HK-2 (cell line): ENCODE measurements at regions not wholly inside any gene's neighbourhood (a gene's known extent, or its start where the extent isn't known, plus 50 kb on each side); places are given as distances from the start of the nearest gene placed in this dataset.

Experiments used
- DNase-seq: peaks from one replicate; pipeline ENCODE4 v3.0.0-alpha.2; 2018; ENCODE audit not compliant: unreplicated experiment

DNA sequence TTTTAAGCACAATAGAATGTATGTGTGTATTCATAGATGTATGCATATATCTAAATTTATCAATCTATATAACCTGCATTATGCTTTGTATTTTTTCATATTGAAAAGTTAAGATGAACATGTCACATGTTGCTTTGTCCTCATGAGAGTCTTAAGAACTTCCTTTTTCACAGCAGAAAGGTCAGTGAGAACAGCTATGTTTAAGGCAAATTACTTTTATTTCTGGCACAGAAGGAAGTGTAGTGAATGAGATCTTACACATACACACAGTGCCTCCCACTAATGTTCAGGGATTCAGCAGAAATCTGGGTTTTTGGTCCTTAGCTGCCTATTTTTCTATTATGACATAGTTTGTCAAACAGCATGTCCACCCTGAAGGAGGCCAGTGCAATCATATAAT, 134.8 kb downstream of the TMEM26 start:
- no peak for DNase-seq

DNA sequence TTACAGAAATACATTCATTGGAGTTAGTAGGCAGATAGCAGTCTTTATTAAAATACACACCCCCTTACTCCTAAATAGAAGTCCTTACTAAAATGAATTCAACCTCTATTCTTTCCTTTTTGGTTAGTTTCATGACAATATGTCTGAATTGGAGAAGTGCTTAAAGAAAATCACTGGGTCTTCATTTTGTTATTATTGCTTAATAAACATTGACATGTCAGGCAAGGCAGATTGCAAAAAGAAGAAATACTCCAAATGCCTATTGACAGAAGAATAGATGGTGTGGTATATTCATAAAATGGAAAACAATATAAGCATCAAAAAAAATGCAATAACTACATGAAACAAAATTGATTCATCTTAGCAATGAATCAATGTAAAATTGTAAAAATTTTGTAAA, 135.5 kb downstream of the TMEM26 start:
- no peak for DNase-seq

DNA sequence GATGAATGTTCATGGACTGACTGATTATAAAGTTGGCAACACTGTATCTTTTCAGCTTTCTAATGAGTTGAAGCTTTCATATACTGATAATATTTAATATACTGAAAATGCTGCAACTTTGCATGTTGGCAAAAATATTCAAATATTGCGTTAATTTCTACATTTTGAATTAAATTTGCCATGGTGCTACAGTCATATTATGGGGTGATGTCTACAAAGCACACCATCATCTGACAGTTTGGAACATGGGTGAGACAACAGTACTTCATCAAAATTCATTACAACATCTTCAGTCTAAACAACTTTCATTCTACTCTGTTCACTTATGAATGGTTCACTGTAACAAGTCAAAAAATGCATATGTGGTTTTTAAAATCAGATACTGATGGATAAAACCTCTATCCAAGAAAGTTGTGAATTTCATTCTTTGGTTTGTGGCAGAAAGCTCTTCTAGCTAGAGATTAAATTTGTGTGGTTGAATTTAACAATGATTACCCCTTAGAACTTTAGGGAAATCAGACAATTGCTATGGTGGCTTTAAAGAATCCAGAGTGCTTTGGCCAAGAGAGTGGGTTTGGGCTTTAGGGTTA, 136.4 kb downstream of the TMEM26 start:
- DNase-seq: no peak

DNA sequence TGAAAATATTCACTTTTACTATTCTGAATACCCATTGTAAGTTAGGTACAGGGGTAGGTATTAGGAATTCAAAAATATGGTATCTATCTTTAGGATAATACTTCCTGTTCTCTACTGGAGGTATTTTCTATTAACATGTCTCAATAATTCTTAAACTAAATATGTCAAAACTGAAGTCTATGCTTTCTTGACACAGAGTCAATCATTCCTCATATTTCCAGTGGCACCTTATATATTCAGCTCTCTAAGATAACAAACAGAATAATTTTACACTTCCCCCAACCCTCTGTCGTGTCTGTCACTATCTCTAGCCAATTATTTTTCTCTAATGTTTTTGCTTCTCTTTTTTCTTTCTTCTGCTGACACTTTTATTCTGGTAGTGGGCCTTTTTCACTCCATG, 138.9 kb downstream of the TMEM26 start:
- DNase-seq: no peak

DNA sequence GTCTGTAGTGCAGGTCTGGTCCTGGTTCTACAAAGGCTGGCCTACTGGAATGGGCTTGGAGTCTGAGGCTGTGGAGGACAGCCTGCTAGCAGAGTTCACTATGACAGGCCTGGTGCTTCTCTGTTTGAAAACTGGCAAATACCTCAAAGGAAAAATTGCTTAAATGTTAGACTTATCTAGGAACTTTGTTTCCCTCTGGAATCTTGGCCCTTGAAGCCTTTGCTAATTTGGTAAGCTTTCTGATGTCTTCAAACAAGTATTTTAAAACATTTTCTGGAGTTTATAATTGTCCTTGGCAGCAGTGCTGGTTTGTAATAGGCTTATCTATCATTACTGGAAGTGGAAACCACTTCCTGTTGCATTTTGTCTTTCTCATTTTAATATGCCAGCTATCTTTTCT, 139.7 kb downstream of the TMEM26 start:
- DNase-seq: no peak

DNA sequence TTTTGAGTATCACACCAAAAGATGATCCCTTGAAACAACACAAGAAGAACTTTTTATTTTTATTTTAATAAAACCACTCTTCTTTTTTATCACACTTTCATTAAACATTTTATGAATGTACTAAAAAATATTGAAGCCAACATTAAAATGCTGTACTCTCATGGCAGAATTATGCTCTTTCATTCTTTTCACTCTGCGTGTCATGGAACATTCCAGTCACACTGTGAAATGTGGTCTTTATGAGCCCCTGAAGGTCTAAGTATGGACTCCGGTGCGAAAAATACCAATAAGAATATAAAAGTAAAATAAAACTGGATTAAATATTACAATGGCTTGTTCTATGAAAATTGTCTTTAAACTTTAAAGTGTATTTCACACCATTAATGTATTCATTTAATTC, 148.4 kb downstream of the TMEM26 start:
- DNase-seq: no peak

DNA sequence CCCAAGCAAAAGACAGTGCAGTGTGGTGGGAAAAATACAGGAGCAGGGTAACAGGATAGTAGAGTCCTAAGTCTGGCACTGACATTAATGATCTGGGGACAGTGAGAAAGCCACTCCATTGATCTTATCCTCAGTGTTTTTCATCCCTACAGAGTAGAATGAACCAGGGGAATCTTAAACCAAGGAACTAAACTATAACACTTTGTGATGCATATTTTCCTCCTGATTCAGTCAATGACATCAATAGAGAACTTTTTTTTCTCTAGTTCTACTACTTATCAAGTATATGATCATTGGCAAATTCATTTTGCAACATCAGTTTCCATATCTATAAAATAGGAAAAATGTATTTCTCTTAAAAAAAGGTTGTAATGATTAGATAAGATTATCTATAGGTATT, 151.1 kb downstream of the TMEM26 start:
- DNase-seq: no peak

DNA sequence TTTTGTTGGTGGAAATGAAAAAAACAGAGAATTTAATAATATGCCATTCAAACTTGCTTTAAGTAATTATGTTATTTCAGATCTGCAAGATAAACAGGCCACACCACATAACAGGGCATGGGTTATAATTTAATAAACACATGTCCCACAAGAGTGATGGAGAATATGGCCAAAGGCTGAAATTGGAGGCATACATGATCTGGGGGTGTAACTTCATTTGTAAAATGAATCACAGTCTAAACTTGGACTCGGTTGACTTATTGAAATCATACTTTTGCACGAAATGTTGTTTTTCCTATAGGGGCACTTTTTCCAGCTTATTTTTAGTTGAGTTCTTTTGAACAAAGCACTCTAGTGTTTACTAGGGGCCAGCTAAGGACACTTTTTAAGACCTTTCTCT, 151.6 kb downstream of the TMEM26 start:
- DNase-seq: no peak

DNA sequence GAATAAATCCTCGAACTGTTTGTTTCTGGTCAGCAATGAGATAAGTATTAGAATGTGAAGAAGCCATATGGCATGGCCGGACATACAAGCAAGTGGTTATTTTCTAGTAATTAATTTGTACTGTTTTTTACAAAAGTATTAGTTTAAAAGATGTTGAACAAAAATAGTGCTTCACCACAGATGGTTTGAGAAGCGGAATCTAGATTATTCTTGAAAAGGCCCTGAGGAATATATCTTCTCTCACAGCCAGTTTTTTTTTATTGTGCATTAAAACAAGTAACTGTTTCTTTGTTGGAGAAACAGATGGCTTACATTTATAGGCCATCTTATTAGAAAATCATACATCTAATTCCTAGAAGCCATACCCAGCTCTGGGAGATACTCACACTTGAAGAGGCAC, 153.3 kb downstream of the TMEM26 start:
- DNase-seq: no peak

DNA sequence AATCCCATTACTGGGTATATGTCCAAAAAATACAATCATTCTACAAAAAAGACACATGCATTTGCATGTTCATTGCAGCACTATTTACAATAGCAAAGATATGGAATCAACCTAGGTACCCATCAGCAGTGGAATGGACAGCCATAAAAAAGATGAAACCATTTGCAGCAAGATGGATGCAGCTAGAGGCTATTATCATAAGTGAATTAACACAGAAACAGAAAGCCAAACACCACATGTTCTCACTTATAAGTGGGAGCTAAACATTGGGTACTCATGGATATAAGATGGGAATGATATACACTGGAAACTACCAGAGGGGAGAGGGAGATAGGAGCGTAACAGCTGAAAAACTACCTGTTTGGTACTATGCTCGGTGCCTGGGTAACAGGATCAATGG, 154.0 kb downstream of the TMEM26 start:
- no peak for DNase-seq

DNA sequence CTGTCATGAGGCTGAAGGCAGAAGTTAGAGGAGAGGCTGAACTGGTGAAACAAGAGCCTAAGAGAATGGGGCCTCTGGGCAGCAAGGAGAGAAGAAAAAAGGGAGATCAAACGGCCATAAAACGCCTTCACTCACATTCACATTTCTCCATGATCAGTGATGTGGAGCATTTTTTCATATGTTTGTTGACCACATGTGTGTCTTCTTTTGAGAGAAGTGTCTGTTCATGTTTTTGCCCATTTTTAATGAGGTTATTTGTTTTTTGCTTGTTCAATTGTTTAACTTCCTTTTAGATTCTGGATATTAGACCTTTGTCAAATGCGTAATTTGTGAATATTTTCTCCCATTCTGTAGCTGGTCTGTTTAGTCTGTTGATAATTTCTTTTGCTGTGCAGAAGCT, 155.0 kb downstream of the TMEM26 start:
- no peak for DNase-seq

DNA sequence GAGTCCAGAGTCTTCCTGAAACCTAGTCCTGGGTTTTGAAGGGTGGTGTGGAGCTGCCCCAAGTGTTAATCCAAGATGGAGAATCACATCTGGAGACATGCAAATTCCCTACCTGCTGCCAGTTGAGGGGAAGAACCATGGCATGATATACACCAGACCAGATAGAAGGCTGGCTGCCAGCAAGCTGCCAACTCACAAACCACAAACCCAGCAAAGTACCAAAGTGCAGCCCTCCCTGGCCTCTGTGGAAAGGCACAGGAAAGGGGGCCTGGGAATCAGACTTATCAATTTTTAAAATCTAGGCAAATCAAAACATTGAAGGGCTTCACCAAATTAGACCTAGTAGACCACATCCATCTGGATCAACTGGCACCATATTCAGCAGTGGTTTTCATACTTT, 157.0 kb downstream of the TMEM26 start:
- DNase-seq: no peak

DNA sequence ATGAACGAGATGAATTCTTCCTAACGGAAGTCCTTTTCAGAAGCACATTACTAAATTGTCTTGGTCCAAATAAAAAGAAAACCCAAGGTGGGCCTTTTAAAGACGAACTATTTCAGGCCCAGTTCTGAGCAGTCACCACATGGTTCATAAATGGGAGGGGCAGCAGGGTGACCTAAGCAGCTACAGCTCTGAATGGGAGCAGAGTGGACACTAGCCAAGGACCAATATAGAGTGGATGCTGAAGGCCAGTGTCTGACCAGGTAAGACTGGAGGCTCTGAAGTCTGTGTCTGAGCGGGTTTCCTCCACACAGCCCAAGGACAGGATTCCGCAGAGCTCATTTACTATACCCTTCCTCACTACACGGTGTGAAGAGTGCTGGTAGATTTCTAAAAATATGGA, 159.1 kb downstream of the TMEM26 start:
- DNase-seq: no peak

DNA sequence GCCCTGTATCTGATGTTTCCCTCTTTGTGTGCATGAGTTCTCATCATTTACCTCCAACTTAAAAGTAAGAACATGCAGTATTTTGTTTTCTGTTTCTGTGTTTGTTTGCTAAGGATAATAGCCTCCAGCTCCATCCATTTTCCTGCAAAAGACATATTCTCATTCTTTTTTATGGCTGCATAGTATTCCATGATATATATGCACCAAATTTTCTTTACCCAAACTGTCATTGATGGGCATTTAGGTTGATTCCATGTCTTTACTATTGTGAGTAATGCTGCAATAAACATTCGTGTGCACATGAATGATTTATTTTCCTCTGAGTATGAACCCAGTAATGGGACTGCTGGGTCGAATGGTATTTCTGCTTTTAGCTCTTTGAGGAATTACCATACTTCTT, 163.4 kb downstream of the TMEM26 start:
- DNase-seq: no peak

DNA sequence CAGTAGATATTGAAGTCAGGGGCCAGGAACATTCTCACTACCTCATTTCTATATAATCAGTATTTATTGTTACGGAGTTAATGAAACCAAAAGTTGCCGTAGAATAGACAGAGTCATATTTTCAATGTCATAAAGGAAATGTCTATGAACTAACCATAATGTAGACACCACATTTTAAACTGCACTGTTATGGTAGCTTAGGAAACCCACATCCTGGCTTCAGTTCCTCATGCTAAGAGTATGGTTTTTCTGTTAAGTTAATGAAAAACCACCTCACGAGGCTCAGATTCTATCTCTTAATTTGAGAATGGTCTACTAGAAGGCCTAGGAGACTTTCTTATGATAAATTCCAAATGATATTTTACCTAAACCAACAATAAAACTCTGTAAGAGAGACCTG, 166.5 kb downstream of the TMEM26 start:
- DNase-seq: no peak

DNA sequence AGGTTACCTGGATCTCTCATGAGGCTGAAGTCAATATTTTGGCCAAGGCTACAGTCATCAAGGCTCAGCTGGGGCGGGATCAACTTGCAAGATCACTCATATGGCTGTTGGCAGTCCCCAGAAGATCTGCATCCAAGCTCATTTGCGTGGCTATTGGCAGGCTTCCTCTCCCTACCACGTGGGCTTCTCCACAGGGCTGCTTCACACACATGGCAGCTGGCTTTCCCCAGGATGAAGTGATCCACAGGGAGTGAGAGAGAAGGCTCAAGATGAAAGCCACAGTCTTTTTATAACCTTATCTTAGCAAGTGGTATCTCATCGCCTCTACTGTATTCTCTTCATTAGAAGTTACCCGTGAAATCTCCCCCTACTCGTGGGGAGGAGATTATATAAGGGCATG, 167.4 kb downstream of the TMEM26 start:
- DNase-seq: no peak

DNA sequence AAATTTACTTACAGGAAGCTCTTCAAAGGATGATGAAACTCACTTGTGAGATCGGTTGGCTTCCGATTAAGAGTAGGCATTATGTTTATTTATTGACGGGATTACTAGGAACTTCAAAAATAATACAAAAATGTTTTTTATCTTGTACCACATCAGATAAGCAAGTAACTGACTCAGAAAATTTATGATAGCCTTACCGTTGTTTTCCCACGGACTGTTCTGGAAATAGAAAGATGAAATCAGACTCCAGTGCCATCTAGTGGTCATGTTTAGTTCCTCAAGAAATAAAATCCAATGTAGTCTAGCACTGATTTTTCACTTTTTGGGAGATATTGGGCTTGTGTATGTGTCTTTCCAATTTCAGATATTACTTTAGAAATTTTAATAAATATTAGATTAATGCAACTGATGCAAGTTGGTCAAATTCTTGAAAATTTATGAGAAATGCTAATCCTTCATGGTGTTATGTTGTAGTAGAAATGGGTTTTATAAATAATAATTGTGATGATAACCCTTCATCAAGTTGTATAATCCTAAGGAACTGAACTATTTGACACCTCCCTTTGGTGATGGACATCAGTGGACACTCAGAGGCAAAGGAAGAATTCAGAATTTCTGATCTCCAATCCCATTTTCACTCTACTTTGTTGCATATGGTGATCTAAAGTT, 168.8 kb downstream of the TMEM26 start:
- DNase-seq: no peak

DNA sequence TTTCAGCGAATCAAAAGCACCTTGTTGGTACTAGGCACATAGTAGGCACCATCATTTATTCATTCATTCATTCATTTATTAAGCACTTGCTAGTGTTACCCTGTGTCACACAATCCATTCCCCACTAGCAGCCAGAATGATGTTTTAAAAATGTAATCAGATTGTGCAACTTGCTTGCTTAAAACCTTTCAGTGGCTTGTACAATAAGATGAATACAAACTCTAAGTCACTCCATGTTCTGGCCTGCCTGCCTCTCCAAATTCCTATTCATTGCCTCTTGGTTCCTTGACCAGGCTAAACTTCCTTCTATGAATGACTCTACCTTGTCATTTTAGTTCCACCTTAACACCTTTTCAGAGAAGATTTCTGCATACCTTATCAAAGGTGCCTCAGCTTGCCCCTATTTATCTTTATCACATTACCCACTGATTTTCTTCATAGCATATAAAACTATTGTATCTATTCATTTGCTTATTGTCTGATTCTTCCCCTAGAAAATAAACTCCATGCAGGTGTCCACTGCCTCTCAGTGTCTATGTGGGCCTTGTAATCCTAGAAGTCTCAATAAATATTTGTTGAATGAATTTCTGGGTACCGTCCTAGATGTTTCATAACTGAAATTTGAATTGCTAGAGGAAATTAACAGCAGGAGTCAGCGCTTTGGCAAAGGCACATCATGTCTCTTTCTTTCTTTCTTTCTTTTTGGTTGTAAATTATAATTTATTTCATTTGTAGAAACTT, 169.5 kb downstream of the TMEM26 start:
- DNase-seq: no peak

DNA sequence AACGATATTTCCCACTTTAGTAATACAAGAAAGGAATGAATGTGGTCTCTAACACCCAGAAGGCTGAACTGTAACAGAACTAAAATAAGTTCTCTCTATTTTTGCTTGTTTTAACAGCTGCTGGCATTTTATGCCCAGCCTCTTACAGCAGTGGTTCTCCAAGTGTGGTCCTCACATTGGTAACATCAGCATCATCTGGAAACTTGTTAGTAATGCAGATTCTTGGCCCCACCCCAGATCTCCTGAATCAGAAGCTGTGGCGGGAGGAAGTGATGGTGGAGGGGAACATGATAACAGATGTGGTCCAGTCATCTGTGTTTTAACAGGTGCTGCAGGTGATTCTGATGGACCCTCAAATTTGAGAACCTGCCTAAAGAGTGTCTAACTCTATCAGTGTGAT, 170.1 kb downstream of the TMEM26 start:
- DNase-seq: no peak

DNA sequence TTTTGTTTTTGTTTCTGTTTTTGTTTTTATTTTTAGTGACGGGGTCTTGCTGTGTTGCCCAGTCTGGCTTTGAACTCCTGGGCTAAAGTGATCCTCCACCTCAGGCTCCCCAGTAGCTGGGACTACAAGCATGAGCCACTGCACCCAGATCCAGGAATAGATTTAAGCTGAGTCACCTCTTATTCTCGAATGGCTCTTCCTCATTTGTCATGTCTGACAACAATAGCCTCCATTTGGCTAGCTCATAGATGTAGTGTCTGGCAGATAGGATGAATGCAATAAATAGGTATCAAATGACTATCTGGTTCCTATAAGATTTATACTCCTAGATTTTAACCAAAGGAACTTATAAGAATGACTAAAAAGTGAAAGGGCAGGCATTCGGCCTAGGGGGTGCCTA, 172.9 kb downstream of the TMEM26 start:
- no peak for DNase-seq

DNA sequence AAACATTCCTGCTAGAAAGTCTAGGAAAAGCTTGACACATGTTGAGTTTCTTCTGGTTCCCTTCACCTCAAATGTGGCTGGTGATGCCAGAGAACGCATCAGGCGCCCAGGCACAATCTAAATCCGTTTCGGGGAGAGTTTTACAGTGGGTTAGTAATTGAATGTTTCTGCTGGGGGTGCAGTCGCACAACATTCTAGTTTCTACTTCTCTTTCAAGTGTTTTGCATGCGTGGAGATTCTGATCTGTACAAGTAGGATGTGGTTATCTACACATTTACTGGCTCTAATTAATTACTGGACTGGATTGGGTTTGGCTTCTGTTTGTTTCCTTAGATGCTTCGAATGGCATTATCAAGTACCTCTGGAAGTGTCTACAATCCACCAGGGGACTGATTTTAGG, 173.8 kb downstream of the TMEM26 start:
- no peak for DNase-seq

DNA sequence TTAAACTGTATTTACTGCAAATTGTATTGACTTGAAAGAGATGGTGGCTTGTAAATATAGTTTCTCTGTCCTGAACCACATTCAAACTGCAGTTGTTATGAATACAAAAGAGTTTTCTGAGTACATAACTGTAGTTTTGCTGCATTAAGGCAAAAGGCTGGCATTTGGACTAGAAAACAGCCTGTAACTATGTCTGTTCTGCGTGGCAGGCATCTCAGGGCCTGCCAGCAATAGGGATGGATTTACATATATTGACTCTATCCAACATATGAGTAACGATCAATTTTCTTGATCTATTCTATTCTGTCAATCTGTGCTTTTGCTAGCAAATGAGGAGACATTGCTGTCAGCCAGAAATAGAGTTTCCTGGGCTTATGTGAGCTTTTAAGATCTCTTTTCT, 174.6 kb downstream of the TMEM26 start:
- no peak for DNase-seq

DNA sequence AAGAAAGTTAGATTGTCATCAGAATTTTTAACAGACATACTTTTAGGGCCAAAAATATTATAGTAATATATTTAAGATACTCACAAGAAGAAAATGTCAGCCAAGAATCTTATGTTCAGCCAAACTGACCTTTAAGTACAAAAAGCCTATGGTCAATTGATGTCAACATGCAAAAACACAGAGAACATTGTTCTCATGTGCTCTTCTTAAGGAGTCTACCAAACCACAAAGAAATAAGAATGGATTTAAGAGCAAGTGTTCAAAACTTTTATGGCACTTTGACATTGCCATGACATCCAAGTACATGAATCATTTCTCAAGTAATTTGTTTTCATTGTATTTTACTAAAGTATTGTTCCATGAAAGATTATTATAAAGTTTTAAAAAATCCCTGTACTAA, 180.4 kb downstream of the TMEM26 start:
- no peak for DNase-seq
